Keratinocyte (primary cell): ENCODE measurements at regions not wholly inside any gene's neighbourhood (a gene's known extent, or its start where the extent isn't known, plus 50 kb on each side); places are given as distances from the start of the nearest gene placed in this dataset.

Source experiments
- DNase-seq: peaks from one replicate; pipeline ENCODE4 v3.0.0-alpha.2; 2011; ENCODE audit warnings: low read depth, missing footprints, low spot score
- FAIRE-seq: peaks from 2 replicates; lab custom pipeline; 2011; peaks lifted over from hg19 to GRCh38; lab: Jason Lieb, UNC
- H2AFZ ChIP-seq: 2 replicates; pipeline ENCODE4 v1.6.0; 2012; ENCODE audit warnings: low read length, control low read depth, inconsistent platforms; ENCODE audit not compliant: control insufficient read depth
- H3K27ac ChIP-seq: 2 replicates; pipeline ENCODE4 v1.5.1; 2011; ENCODE audit warnings: low read length; ENCODE audit not compliant: control insufficient read depth, insufficient read depth
- H3K27me3 ChIP-seq: 3 replicates; pipeline ENCODE4 v1.6.0; 2011; ENCODE audit warnings: low read length; ENCODE audit not compliant: control insufficient read depth, insufficient read depth; ENCODE audit errors: extremely low read depth
- H3K36me3 ChIP-seq, 2 experiments: 2 replicates in 1 of 2; 3 replicates in 1 of 2; pipeline ENCODE4 v1.5.1; 2011; ENCODE audit warnings: low read length in 2 of 2, mild to moderate bottlenecking in 1 of 2; ENCODE audit not compliant: control insufficient read depth in 2 of 2, insufficient read depth in 2 of 2; ENCODE audit errors: extremely low read depth in 1 of 2
- H3K4me1 ChIP-seq: 3 replicates; pipeline ENCODE4 v1.5.1; 2011; ENCODE audit warnings: low read length; ENCODE audit not compliant: control insufficient read depth, insufficient read depth; ENCODE audit errors: extremely low read depth
- H3K4me2 ChIP-seq: 3 replicates; pipeline ENCODE4 v1.6.0; 2011; ENCODE audit warnings: low read depth, low read length; ENCODE audit not compliant: control insufficient read depth, insufficient read depth; ENCODE audit errors: extremely low read depth
- H3K4me3 ChIP-seq, 3 experiments: fragments of 200-600 bp in 1 of 3; sonication (generic) in 1 of 3; 2 replicates in 2 of 3; 3 replicates in 1 of 3; pipeline ENCODE4 v1.5.1; 2011 to 2016; ENCODE audit warnings: low read length in 3 of 3, mild to moderate bottlenecking in 3 of 3, control low read depth in 2 of 3, inconsistent platforms in 1 of 3, low read depth in 1 of 3, mixed read lengths in 1 of 3, mixed run types in 1 of 3, moderate library complexity in 1 of 3; ENCODE audit not compliant: control insufficient read depth in 2 of 3, insufficient read depth in 2 of 3; ENCODE audit errors: extremely low read depth in 1 of 3
- H3K79me2 ChIP-seq: 2 replicates; pipeline ENCODE4 v1.6.0; 2012; ENCODE audit warnings: low read length; ENCODE audit not compliant: control insufficient read depth, insufficient read depth
- H3K9ac ChIP-seq: 3 replicates; pipeline ENCODE4 v1.6.0; 2011; ENCODE audit warnings: low read length; ENCODE audit not compliant: control insufficient read depth, insufficient read depth; ENCODE audit errors: extremely low read depth
- H3K9me1 ChIP-seq: 3 replicates; pipeline ENCODE4 v1.6.0; 2011; ENCODE audit warnings: low read length; ENCODE audit not compliant: control insufficient read depth, insufficient read depth; ENCODE audit errors: extremely low read depth
- H3K9me3 ChIP-seq: 2 replicates; pipeline ENCODE4 v1.5.1; 2012; ENCODE audit warnings: low read depth, low read length; ENCODE audit not compliant: control insufficient read depth
- H4K20me1 ChIP-seq: 3 replicates; pipeline ENCODE4 v1.6.0; 2011; ENCODE audit warnings: low read length; ENCODE audit not compliant: control insufficient read depth, insufficient read depth; ENCODE audit errors: extremely low read depth
- EZH2 ChIP-seq: IDR thresholded peaks from one replicate; pipeline ENCODE4 v1.6.1; 2012; ENCODE audit warnings: inconsistent platforms, mild to moderate bottlenecking, low read length, moderate library complexity
- dilution Hi-C: fragments of 300-500 bp; cut with MboI; formaldehyde crosslinking; loops from one replicate; pipeline ENCODE4 v1.7.0; 2020; ENCODE audit warnings: low sequenced_read_pairs; ENCODE audit not compliant: extremely low pct_ligation_motif_present
- TF ChIP-seq, protein P1 (sequence below), 3 experiments: IDR thresholded peaks in 1 of 3; conservative IDR thresholded peaks in 1 of 3; optimal IDR thresholded peaks in 1 of 3; 2 replicates in 2 of 3; 3 replicates in 1 of 3; pipeline versions ENCODE3 to v1.5.1; 2011; ENCODE audit warnings: low read length in 3 of 3, mild to moderate bottlenecking in 3 of 3, moderate library complexity in 2 of 3, control low read depth in 1 of 3, inconsistent platforms in 1 of 3; ENCODE audit not compliant: insufficient read depth in 2 of 3; ENCODE audit errors: extremely low read depth in 1 of 3

DNA sequence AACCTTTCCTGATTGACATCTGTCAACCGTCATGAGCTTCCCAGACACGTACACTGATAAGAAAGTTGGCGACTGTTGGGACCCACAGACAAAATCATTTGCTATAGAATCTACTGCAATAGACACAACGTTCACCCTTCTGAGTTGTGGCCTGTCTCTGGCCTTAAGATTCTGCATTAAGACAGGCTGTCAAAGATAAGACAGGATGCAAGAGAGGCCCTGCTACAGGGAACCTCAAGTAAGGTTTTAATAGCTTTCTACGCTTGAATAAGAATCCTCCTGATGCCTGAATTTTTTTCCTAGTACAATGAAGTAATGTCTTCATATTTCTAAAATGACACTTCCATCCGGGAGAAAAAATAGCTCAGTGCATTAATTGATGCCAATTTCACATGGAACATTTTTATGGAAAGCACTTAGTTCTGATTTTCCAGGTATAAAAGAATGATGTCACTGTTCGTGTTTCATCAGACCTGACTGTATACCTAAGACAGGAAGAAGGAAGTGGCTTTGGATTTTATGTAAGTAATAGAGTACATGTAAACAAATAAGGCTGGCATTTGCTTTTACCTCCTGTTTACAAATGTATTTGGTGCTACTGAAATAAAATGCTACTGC lies 275.2 kb upstream of the GPC6 start:
- no peaks in the 10 kb centered on the region for H4K20me1 ChIP-seq
- no peak for DNase-seq
- no peak overlapping the region for H3K4me3 ChIP-seq
- no peak overlapping the region for H3K9ac ChIP-seq
- FAIRE-seq: no peak
- dilution Hi-C loops: no loop called here
- no peak overlapping the region for H2AFZ ChIP-seq
- no peaks in the 10 kb centered on the region for H3K36me3 ChIP-seq
- H3K27me3 ChIP-seq: no peaks in the 10 kb centered on the region
- H3K27ac ChIP-seq: no peak overlapping the region
- no peaks in the 10 kb centered on the region for H3K79me2 ChIP-seq
- H3K9me3 ChIP-seq: no peaks in the 10 kb centered on the region
- no peaks in the 10 kb centered on the region for H3K4me1 ChIP-seq
- no peaks in the 10 kb centered on the region for H3K9me1 ChIP-seq
- TF ChIP-seq, protein P1, sequence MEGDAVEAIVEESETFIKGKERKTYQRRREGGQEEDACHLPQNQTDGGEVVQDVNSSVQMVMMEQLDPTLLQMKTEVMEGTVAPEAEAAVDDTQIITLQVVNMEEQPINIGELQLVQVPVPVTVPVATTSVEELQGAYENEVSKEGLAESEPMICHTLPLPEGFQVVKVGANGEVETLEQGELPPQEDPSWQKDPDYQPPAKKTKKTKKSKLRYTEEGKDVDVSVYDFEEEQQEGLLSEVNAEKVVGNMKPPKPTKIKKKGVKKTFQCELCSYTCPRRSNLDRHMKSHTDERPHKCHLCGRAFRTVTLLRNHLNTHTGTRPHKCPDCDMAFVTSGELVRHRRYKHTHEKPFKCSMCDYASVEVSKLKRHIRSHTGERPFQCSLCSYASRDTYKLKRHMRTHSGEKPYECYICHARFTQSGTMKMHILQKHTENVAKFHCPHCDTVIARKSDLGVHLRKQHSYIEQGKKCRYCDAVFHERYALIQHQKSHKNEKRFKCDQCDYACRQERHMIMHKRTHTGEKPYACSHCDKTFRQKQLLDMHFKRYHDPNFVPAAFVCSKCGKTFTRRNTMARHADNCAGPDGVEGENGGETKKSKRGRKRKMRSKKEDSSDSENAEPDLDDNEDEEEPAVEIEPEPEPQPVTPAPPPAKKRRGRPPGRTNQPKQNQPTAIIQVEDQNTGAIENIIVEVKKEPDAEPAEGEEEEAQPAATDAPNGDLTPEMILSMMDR (optimal IDR thresholded peaks at IDR 0.05 in 1 of 3, IDR thresholded peaks at IDR 0.05 in 1 of 3, conservative IDR thresholded peaks at IDR 0.05 in 1 of 3; ENCODE audit: extremely low read depth in 1 of 3, insufficient read depth in 2 of 3, low read length in 3 of 3): no peak
- TF ChIP-seq EZH2: no peak
- H3K4me2 ChIP-seq: no peak overlapping the region

DNA sequence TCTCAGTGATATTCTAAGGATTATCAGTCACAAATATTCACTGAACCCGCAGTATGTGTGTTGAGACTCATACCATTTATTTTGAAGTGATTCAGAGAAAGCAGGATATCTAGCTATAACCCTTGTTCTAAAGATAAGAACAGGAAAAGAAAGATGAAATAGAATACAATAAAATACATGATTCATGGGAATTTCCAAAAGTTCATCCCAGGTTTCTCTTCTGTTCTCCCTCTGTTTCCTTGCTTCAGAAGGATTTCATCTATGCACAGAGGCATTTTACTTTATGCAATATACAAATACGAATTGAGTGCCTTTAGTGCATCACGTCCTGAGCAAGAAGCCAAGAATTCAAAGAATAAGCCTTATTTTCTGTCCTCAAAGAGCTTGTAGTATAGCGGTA lies 274.4 kb upstream of the GPC6 start:
- H3K9ac ChIP-seq: no peak overlapping the region
- H3K9me1 ChIP-seq: no peaks in the 10 kb centered on the region
- FAIRE-seq: no peak
- DNase-seq: no peak
- H3K27ac ChIP-seq: no peak overlapping the region
- no peaks in the 10 kb centered on the region for H3K36me3 ChIP-seq
- TF ChIP-seq, protein P1 (optimal IDR thresholded peaks at IDR 0.05 in 1 of 3, IDR thresholded peaks at IDR 0.05 in 1 of 3, conservative IDR thresholded peaks at IDR 0.05 in 1 of 3; ENCODE audit: extremely low read depth in 1 of 3, insufficient read depth in 2 of 3, low read length in 3 of 3): no peak
- no peak for TF ChIP-seq EZH2
- no peaks in the 10 kb centered on the region for H3K4me1 ChIP-seq
- H3K9me3 ChIP-seq: no peaks in the 10 kb centered on the region
- no peak overlapping the region for H3K4me2 ChIP-seq
- dilution Hi-C loops: no loop called here
- no peak overlapping the region for H2AFZ ChIP-seq
- no peaks in the 10 kb centered on the region for H3K79me2 ChIP-seq
- no peaks in the 10 kb centered on the region for H4K20me1 ChIP-seq
- no peaks in the 10 kb centered on the region for H3K27me3 ChIP-seq
- H3K4me3 ChIP-seq: no peak overlapping the region
